Activated CD4-positive, alpha-beta T cell treated with anti-CD3 and anti-CD28 coated beads, Interleukin-2, Interleukin-6, amounts not matched to agents 100 ng/mL and 50 ng/mL, durations not matched to agents 16 hours and 8 hours (primary cell): ENCODE measurements at regions not wholly inside any gene's neighbourhood (a gene's known extent, or its start where the extent isn't known, plus 50 kb on each side); places are given as distances from the start of the nearest gene placed in this dataset.
A peak's percentile ranks its signal among the peaks of the same experiment; 100 is the strongest.
"Not testable (repeated sequence)": the region's sequence is repeated elsewhere in the genome, so short reads cannot be mapped to it uniquely, and the experiment has no call there.

Source experiments
- DNase-seq: peaks from one replicate; pipeline ENCODE4 v3.0.0-alpha.2; 2020

GRCh38 chr10:78663721-78664120 lies 405.0 kb upstream of the ZMIZ1 start:
- no peak for DNase-seq

GRCh38 chr10:78664929-78665553 lies 403.7 kb upstream of the ZMIZ1 start:
- peak; percentile 25 for DNase-seq

GRCh38 chr10:78672918-78673317 lies 395.8 kb upstream of the ZMIZ1 start:
- DNase-seq = no peak

DNA sequence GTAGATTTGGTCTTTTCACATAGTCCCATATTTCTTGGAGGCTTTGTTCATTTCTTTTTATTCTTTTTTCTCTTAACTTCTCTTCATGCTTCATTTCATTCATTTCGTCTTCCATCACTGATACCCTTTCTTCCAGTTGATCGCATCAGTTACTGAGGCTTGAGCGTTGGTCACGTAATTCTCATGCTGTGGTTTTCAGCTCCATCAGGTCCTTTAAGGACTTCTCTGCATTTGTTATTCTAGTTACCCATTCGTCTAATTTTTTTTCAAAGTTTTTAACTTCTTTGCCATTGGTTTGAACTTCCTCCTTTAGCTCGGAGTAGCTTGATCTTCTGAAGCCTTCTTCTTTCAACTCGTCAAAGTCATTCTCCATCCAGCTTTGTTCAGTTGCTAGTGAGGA lies 387.6 kb upstream of the ZMIZ1 start:
- not testable (repeated sequence) for DNase-seq

- not testable (repeated sequence) for DNase-seq
Observed at GRCh38 chr10:78681986-78682385, 386.8 kb upstream of the ZMIZ1 start.

DNA sequence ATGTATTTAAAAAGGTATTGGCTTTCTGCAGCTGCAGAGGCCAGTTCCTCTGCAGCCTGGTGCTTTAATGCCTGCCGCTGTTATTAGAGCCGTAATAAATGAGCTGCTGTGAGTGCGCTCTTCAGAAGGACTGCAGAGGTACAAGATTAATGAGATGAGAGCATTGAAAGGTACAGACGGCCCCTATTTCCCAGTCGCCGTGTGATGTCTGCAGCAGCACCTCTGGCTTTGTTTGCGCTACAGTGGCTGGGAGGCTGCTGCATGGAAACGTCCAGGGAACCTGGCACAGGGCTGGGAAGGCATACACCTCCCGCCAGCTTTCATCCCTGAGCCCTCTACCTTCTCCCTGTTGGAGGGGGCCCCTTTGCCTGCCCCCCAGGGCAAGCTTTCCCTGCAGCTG lies 383.8 kb upstream of the ZMIZ1 start:
- no peak for DNase-seq

DNA sequence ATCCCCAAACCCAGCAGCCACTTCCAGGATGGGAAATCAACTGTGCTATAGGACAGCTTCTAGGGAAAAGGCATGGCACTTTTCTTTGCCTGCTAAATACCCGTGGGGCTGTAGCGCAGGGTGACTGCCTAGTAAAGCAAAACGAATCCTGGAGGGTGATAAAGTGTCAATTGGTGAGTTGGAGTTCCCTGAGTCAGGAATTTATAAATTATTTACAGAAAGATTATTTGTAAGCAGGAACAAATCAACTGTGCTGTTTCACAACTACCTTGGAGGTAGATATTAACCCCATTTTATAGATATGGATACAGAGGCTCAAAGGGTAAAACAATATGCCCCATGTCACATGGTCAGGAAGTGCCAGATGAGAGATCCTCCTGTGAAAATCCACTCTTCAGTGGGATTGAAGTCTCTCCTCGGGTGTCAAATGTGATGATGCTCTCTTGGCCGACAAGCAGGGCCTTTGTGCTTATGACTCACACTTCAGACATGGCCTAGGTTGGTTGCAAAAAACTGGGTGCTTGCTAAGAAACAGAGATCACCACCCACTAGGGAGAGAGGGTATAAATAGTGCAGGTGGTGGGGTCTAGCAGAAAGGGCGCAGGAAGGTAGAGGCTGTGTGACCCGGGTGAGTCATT lies 383.2 kb upstream of the ZMIZ1 start:
- DNase-seq = no peak

GRCh38 chr10:78686444-78687060 lies 382.2 kb upstream of the ZMIZ1 start:
- DNase-seq = no peak

- DNase-seq = no peak
Observed at GRCh38 chr10:78687626-78688025, 381.1 kb upstream of the ZMIZ1 start.

- DNase-seq = no peak
Observed at GRCh38 chr10:78688230-78688900, 380.4 kb upstream of the ZMIZ1 start.

DNA sequence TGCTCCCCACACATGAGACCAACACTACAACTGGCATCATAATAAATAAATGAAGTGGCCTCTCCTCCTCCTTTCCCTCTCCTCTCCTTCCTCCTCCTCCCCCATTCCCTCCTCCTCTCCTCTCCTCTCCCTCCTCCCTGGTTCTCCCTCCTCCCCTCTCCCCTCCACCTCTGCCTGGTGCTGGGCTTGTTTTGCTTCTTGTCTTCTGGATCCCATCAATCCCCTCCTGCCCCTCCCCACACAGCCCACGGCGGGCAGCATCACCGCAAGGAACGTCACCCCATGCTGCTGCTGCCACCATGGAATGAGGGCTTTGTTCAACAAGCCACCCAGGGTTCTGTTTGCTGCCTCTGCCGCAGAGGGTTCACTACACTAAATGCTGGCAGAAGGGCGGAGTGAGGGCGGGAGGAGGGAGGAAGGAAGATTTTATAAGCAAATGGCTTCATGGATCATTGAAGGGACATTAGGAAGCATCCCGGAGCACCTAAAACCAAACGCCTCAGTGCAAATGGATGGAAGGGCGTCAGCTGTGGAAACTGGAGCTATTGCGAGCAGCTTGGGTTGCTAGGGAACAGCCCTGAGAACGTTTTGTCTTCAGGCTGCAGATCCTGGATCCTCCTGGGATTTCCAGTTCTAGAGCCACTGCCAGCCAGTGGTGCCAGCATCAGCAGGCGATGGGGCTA lies 379.7 kb upstream of the ZMIZ1 start:
- DNase-seq = no peak

DNA sequence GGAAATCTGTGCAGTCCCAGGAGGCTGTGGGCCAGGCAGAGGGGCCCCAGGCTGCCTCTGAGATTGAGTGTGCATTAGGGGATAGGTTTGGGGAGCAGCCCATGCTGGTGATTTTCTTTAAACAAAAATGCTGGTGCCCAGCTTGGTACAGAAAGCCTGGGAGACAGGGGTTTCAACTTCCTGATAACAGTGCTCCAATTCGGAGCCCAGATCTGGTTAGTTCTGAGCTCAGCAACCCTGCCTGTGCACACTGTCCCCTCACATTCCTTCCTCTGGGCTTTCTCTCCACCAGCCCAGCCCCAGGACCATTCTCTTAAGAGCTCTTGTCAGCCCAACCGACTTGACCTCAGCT lies 379.2 kb upstream of the ZMIZ1 start:
- DNase-seq = no peak

GRCh38 chr10:78690354-78691111 lies 378.2 kb upstream of the ZMIZ1 start:
- DNase-seq = no peak

DNA sequence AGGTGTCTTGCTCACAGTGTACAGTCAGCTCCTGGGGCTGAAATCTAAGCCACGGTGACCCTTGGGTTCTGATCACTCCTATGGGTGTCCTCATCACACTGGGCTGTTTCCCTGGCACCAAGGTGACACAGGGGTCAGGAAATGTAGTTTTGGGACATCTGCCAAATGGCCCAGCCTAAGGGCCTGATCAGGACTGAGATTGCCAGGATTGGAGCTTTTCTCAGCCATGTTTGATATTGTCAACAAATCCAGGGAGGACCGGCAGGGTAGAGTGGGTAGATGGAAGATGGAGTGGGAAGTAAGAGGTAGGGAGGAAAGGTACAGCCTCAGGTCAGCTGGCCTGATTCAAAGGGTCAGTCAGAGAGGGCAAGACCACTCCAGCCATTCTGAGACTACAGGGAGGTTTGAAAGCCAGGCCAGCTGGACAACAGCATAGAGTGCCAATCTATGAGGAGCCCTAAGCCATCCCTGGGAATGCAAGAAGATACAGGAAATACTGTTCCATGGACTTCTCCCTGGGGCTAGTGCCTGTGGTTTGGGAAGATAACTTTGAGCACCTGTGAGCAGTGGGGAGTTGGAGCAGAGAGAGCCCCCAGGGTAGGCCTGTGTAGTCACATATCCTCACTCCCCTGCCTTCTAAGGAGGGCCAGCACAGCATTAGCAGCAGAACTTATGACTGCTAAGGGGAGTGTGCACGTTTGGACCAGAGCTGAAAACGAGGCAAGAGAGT lies 377.3 kb upstream of the ZMIZ1 start:
- DNase-seq = no peak

DNA sequence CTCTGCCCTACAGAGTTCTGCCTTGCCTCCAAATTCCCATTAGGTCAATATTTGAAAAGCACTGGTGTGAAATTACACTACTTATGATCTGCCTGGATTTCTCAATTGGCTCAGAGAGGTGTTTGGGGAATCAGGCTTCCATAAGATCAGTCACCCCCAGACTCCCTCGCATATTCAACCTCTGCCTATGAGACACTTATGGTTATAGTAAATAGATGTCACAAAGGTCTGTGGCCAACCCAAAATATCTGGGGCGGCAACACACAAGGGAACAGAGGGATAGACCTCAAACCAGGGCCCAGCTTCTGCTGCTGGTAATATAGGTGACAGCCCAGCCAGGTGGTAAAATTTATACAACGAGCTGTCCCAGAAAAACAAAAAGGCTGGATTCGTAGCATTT lies 376.7 kb upstream of the ZMIZ1 start:
- no peak for DNase-seq

DNA sequence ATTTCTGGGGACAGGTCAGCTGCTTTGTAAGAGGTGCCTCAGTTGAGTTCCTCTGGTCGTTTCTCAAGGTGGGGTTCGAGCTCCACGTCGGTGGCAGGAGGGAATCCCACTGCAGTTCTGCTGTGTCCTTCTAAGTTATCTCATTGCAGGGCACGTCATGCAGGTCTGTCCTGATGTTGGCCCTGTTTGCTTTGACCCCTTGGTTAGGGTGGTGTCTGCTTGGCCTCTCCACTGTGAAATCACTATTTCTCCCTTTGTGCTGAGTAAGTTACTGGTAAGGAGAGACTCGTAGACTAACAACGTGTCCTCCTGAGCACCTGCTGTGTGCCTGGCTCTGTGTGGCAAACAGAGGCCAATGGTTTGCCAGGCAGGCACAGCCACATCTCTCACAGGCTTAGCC lies 372.9 kb upstream of the ZMIZ1 start:
- DNase-seq = no peak

- DNase-seq = no peak
Observed at GRCh38 chr10:78696791-78697395, 371.9 kb upstream of the ZMIZ1 start.

GRCh38 chr10:78699971-78700370 lies 368.8 kb upstream of the ZMIZ1 start:
- DNase-seq = no peak

- DNase-seq = no peak
Observed at GRCh38 chr10:78700413-78700812, 368.4 kb upstream of the ZMIZ1 start.

- no peak for DNase-seq
Observed at GRCh38 chr10:78700816-78701520, 367.8 kb upstream of the ZMIZ1 start.

DNA sequence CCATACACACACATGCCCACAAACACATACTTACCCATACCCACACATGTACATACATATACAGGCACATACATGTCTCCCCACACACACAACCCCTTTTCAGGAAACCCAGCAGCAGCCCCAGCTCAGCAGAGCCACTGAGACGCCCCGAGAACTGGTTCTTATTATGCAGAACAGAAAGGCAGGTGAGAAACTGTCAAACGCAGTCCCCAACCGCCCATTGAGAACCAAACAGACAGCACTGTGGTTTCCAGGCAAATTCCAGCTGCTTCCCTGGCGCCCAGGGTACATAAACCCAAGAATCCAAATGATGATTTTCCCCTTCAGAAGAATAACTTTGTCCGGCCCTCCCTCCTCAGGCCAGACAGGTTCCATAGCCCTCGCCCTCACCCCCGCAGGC lies 366.6 kb upstream of the ZMIZ1 start:
- no peak for DNase-seq
